ENCODE measurements at regions not wholly inside any gene's neighbourhood (a gene's known extent, or its start where the extent isn't known, plus 50 kb on each side); places are given as distances from the start of the nearest gene placed in this dataset.

GRCh38 chr4:94000559-94000958 lies 172.0 kb downstream of the ATOH1 start:
- TF ChIP-seq SP1 (IDR thresholded peaks at IDR 0.05) (no peak), FOXK2 (IDR thresholded peaks at IDR 0.05) (no peak), FOXM1 (IDR thresholded peaks at IDR 0.05; ENCODE audit: borderline replicate concordance) (no peak), BHLHE40 (IDR thresholded peaks at IDR 0.05; ENCODE audit: borderline replicate concordance) (no peak), TARDBP (IDR thresholded peaks at IDR 0.05) (no peak), LEF1 (IDR thresholded peaks at IDR 0.05; ENCODE audit: borderline replicate concordance) (no peak), ELF4 (IDR thresholded peaks at IDR 0.05) (no peak), L3MBTL2 (conservative IDR thresholded peaks at IDR 0.05) (no peak), ARNT (IDR thresholded peaks at IDR 0.05) (no peak), NFRKB (IDR thresholded peaks at IDR 0.05) (no peak), FOXA1 (IDR thresholded peaks at IDR 0.05) (no peak), SUZ12 (IDR thresholded peaks at IDR 0.05) (no peak), ZNF384 (IDR thresholded peaks at IDR 0.05) (no peak)
- TF ChIP-seq, protein P1, sequence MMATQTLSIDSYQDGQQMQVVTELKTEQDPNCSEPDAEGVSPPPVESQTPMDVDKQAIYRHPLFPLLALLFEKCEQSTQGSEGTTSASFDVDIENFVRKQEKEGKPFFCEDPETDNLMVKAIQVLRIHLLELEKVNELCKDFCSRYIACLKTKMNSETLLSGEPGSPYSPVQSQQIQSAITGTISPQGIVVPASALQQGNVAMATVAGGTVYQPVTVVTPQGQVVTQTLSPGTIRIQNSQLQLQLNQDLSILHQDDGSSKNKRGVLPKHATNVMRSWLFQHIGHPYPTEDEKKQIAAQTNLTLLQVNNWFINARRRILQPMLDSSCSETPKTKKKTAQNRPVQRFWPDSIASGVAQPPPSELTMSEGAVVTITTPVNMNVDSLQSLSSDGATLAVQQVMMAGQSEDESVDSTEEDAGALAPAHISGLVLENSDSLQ (IDR thresholded peaks at IDR 0.05), result no peak
